ENCODE measurements at regions not wholly inside any gene's neighbourhood (a gene's known extent, or its start where the extent isn't known, plus 50 kb on each side); places are given as distances from the start of the nearest gene placed in this dataset.

- Histone ChIP-seq H3K27ac (no peak overlapping the region), H3K9me3 (no peaks in the 10 kb centered on the region), H3K27me3 (no peaks in the 10 kb centered on the region), H3K36me3 (no peaks in the 10 kb centered on the region), H3K4me3 (ENCODE audit: low read depth in 1 of 2, low read length in 1 of 2) (no peak overlapping the region), H3K4me1 (ENCODE audit: control insufficient read depth in 1 of 2, insufficient read depth in 1 of 2, low read depth in 1 of 2, low read length in 1 of 2) (no peaks in the 10 kb centered on the region)
- TF ChIP-seq, protein P1, sequence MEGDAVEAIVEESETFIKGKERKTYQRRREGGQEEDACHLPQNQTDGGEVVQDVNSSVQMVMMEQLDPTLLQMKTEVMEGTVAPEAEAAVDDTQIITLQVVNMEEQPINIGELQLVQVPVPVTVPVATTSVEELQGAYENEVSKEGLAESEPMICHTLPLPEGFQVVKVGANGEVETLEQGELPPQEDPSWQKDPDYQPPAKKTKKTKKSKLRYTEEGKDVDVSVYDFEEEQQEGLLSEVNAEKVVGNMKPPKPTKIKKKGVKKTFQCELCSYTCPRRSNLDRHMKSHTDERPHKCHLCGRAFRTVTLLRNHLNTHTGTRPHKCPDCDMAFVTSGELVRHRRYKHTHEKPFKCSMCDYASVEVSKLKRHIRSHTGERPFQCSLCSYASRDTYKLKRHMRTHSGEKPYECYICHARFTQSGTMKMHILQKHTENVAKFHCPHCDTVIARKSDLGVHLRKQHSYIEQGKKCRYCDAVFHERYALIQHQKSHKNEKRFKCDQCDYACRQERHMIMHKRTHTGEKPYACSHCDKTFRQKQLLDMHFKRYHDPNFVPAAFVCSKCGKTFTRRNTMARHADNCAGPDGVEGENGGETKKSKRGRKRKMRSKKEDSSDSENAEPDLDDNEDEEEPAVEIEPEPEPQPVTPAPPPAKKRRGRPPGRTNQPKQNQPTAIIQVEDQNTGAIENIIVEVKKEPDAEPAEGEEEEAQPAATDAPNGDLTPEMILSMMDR (IDR thresholded peaks at IDR 0.05), result no peak
Measured at GRCh38 chr16:17836868-17837602, 366.3 kb upstream of the XYLT1 start.

DNA sequence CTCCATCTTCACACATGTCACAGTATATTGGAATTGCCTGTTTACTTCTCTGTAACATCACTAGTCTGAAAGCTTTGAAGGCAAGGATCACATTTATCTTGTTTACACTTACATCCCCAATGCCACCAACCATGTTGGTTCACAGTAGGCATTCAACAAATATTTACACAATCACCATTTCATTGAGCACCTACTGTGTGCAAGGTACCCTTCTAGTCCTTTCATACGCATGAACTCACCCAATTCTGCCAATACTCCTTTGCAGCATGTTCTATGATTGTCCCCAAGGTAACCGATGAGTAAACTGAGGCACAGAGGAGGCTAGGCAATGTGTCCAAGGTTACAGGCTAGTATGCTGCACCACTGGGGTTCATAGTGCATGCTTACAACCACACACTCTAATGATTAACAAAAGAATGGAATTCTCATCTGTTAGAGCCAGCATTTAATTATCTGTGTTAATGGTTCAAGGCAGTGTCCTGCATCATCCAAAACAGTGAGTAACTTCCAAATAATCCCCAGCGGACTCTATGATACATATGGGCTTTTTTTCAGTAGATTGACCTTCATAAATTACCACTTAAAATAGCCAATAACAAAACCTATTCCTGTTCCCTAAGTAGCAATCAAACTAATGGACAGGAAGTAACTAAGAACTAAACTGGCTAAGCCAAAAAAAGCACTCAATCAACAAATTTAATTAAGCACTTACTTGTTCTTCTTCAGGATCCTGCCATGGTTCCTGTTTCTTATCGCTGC lies 364.5 kb upstream of the XYLT1 start:
- H3K27ac ChIP-seq, result no peak overlapping the region
- no peak overlapping the region for H3K4me3 ChIP-seq (ENCODE audit: low read depth in 1 of 2, low read length in 1 of 2)

DNA sequence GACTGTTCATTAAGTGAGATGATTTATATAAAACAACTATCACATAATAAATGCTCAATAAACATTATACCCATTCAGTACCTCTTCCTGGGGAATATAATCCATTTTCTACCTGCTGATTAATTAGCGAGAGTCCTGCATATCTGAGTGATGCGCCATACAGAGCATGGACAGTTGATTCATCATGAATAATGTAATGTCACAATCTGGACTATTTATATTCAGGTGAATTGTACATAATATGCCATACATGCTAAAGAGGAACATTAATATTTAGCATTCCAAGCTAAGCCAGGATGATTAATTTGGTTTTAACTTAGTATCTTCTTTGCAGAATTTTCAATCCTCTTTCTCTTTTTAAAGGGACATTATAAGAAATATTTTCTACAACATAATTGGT lies 362.0 kb upstream of the XYLT1 start:
- H3K4me3 ChIP-seq (ENCODE audit: low read depth in 1 of 2, low read length in 1 of 2), result no peak overlapping the region
- no peaks in the 10 kb centered on the region for H3K36me3 ChIP-seq
- no peak overlapping the region for H3K27ac ChIP-seq
- TF ChIP-seq, protein P1 (IDR thresholded peaks at IDR 0.05), result no peak
- H3K27me3 ChIP-seq, result no peaks in the 10 kb centered on the region
- H3K4me1 ChIP-seq (ENCODE audit: control insufficient read depth in 1 of 2, insufficient read depth in 1 of 2, low read depth in 1 of 2, low read length in 1 of 2), result no peaks in the 10 kb centered on the region
- H3K9me3 ChIP-seq, result no peaks in the 10 kb centered on the region

More for the DNA sequence above, 364.5 kb upstream of the XYLT1 start:
- Histone ChIP-seq H3K4me1 (ENCODE audit: control insufficient read depth in 1 of 2, insufficient read depth in 1 of 2, low read depth in 1 of 2, low read length in 1 of 2) (no peaks in the 10 kb centered on the region), H3K27me3 (no peaks in the 10 kb centered on the region), H3K9me3 (no peaks in the 10 kb centered on the region), H3K36me3 (no peaks in the 10 kb centered on the region)
- TF ChIP-seq, protein P1 (IDR thresholded peaks at IDR 0.05), result no peak

- H3K9me3 ChIP-seq, result no peaks in the 10 kb centered on the region
- H3K4me3 ChIP-seq (ENCODE audit: low read depth in 1 of 2, low read length in 1 of 2), result no peak overlapping the region
Measured at GRCh38 chr16:17831330-17831729, 360.6 kb upstream of the XYLT1 start.

DNA sequence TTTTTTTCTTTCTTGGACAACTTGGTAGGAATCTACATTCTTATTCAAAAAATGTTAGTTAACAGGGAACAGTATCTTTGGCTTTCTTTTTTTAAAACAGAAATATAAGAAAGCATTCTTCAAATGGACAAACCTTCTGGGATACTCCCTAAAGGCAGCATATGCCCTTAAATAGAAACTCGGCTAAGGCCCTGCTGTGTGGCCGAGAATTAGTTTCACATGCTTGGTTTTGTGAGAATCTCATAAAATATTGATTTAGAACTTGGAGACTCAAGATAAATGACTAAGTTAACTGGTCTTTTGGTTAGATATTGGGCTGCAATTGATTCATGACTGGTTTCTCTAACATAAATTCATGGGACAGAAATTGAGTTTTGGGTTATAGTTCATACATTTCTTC lies 359.9 kb upstream of the XYLT1 start:
- H3K27me3 ChIP-seq, result no peaks in the 10 kb centered on the region
- H3K4me1 ChIP-seq (ENCODE audit: control insufficient read depth in 1 of 2, insufficient read depth in 1 of 2, low read depth in 1 of 2, low read length in 1 of 2), result no peaks in the 10 kb centered on the region
- H3K9me3 ChIP-seq, result no peaks in the 10 kb centered on the region
- TF ChIP-seq, protein P1 (IDR thresholded peaks at IDR 0.05), result no peak
- H3K27ac ChIP-seq, result no peak overlapping the region
- no peak overlapping the region for H3K4me3 ChIP-seq (ENCODE audit: low read depth in 1 of 2, low read length in 1 of 2)
- no peaks in the 10 kb centered on the region for H3K36me3 ChIP-seq

More at GRCh38 chr16:17831330-17831729, 360.6 kb upstream of the XYLT1 start:
- no peaks in the 10 kb centered on the region for H3K36me3 ChIP-seq
- H3K27ac ChIP-seq, result no peak overlapping the region
- TF ChIP-seq, protein P1 (IDR thresholded peaks at IDR 0.05), result no peak
- no peaks in the 10 kb centered on the region for H3K4me1 ChIP-seq (ENCODE audit: control insufficient read depth in 1 of 2, insufficient read depth in 1 of 2, low read depth in 1 of 2, low read length in 1 of 2)
- no peaks in the 10 kb centered on the region for H3K27me3 ChIP-seq

All from neutrophil (primary cell).